ENCODE measurements at regions not wholly inside any gene's neighbourhood (a gene's known extent, or its start where the extent isn't known, plus 50 kb on each side); places are given as distances from the start of the nearest gene placed in this dataset.

- no peak for DNase-seq
Measured at GRCh38 chr16:77668201-77668600, 54.1 kb upstream of the NUDT7 start.

- DNase-seq, result no peak
Measured at GRCh38 chr16:77669057-77669456, 53.3 kb upstream of the NUDT7 start.
